GM21737 (cell line): ENCODE measurements at regions not wholly inside any gene's neighbourhood (a gene's known extent, or its start where the extent isn't known, plus 50 kb on each side); places are given as distances from the start of the nearest gene placed in this dataset.

Source experiments
- ATAC-seq: cut with Tn5 transposase; IDR thresholded peaks from one replicate; pipeline ENCODE4 v1.9.1; 2021; ENCODE audit warnings: mild to moderate bottlenecking, moderate library complexity; ENCODE audit not compliant: unreplicated experiment

GRCh38 chr2:57759131-57759530 is 287.5 kb upstream of the VRK2 start:
- ATAC-seq: no peak

GRCh38 chr2:57759822-57760300 is 286.7 kb upstream of the VRK2 start:
- peak; percentile 90 for ATAC-seq

- peak; percentile 69 for ATAC-seq
These were observed 286.2 kb upstream of the VRK2 start for GRCh38 chr2:57760381-57760801.

- no peak for ATAC-seq
These were observed 269.7 kb upstream of the VRK2 start for GRCh38 chr2:57776916-57777315.

GRCh38 chr2:57782587-57782986 is 264.0 kb upstream of the VRK2 start:
- ATAC-seq: no peak

GRCh38 chr2:57793310-57793709 is 253.3 kb upstream of the VRK2 start:
- no peak for ATAC-seq

- no peak for ATAC-seq
These were observed 250.1 kb upstream of the VRK2 start for GRCh38 chr2:57796527-57796926.

- no peak for ATAC-seq
These were observed 248.3 kb upstream of the VRK2 start for GRCh38 chr2:57798346-57798745.

- no peak for ATAC-seq
These were observed 244.4 kb upstream of the VRK2 start for GRCh38 chr2:57802243-57802642.

GRCh38 chr2:57804971-57805370 is 241.6 kb upstream of the VRK2 start:
- ATAC-seq: no peak

- ATAC-seq: no peak
These were observed 240.1 kb upstream of the VRK2 start for GRCh38 chr2:57806449-57806968.

- peak; percentile 84 for ATAC-seq
These were observed 237.4 kb upstream of the VRK2 start for GRCh38 chr2:57809230-57809629.

GRCh38 chr2:57821088-57821487 is 225.5 kb upstream of the VRK2 start:
- no peak for ATAC-seq

- no peak for ATAC-seq
These were observed 218.4 kb upstream of the VRK2 start for GRCh38 chr2:57828221-57828620.

- ATAC-seq: no peak
These were observed 211.9 kb upstream of the VRK2 start for GRCh38 chr2:57834666-57835065.

GRCh38 chr2:57842531-57842930 is 204.1 kb upstream of the VRK2 start:
- ATAC-seq: no peak

- ATAC-seq: no peak
These were observed 203.4 kb upstream of the VRK2 start for GRCh38 chr2:57843158-57843557.

- no peak for ATAC-seq
These were observed 197.9 kb upstream of the VRK2 start for GRCh38 chr2:57848723-57849122.

GRCh38 chr2:57849843-57850242 is 196.8 kb upstream of the VRK2 start:
- no peak for ATAC-seq

GRCh38 chr2:57850415-57851130 is 196.0 kb upstream of the VRK2 start:
- ATAC-seq: no peak

GRCh38 chr2:57855212-57855611 is 191.4 kb upstream of the VRK2 start:
- no peak for ATAC-seq

GRCh38 chr2:57859755-57860154 is 186.9 kb upstream of the VRK2 start:
- ATAC-seq: no peak

- no peak for ATAC-seq
These were observed 184.5 kb upstream of the VRK2 start for GRCh38 chr2:57862153-57862552.
